ENCODE measurements at regions not wholly inside any gene's neighbourhood (a gene's known extent, or its start where the extent isn't known, plus 50 kb on each side); places are given as distances from the start of the nearest gene placed in this dataset.
A peak's percentile ranks its signal among the peaks of the same experiment; 100 is the strongest.

GRCh38 chr13:86572115-86572514 is 772.9 kb upstream of the SLITRK6 start:
- Histone ChIP-seq H3K36me3 (ENCODE audit: control insufficient read depth in 4 of 4, insufficient read depth in 4 of 4, low read length in 4 of 4) (no peaks in the 10 kb centered on the region), H3K4me1 (ENCODE audit: control insufficient read depth in 5 of 5, insufficient read depth in 5 of 5, low read length in 5 of 5) (no peaks in the 10 kb centered on the region), H3K9me3 (ENCODE audit: control insufficient read depth in 4 of 4, insufficient read depth in 3 of 4, low read length in 3 of 4) (no peaks in the 10 kb centered on the region), H3K27ac (ENCODE audit: low read depth in 1 of 2, low read length in 1 of 2) (no peak overlapping the region), H3K4me3 (no peak overlapping the region), H3K9ac (ENCODE audit: insufficient read depth in 1 of 2, low read length in 2 of 2) (no peak overlapping the region), H3K27me3 (ENCODE audit: control insufficient read depth in 3 of 3, insufficient read depth in 3 of 3, low read length in 2 of 3) (no peaks in the 10 kb centered on the region)
- ATAC-seq (ENCODE audit: insufficient read depth, low FRiP score) (no peak), DNase-seq (no peak)
- no peak for TF ChIP-seq CTCF (IDR thresholded peaks at IDR 0.05; ENCODE audit: control extremely low read depth, extremely low read depth)
- WGBS, 2 donors: 39 to 56% methylated on average over 2 of the region's 2 CpGs

- TF ChIP-seq CTCF (IDR thresholded peaks at IDR 0.05; ENCODE audit: control extremely low read depth, extremely low read depth): no peak
- DNase-seq (peak in 2 of 3 donors; percentile 13 to 15), ATAC-seq (ENCODE audit: insufficient read depth, low FRiP score) (no peak)
- Histone ChIP-seq H3K9me3 (ENCODE audit: control insufficient read depth in 4 of 4, insufficient read depth in 3 of 4, low read length in 3 of 4) (peaks cover 0 to 2% (median 0%) of the 10 kb centered on the region in 4 donors), H3K4me1 (ENCODE audit: control insufficient read depth in 5 of 5, insufficient read depth in 5 of 5, low read length in 5 of 5) (no peaks in the 10 kb centered on the region), H3K9ac (ENCODE audit: insufficient read depth in 1 of 2, low read length in 2 of 2) (no peak overlapping the region), H3K27ac (ENCODE audit: low read depth in 1 of 2, low read length in 1 of 2) (no peak overlapping the region), H3K4me3 (no peak overlapping the region), H3K27me3 (ENCODE audit: control insufficient read depth in 3 of 3, insufficient read depth in 3 of 3, low read length in 2 of 3) (no peaks in the 10 kb centered on the region), H3K36me3 (ENCODE audit: control insufficient read depth in 4 of 4, insufficient read depth in 4 of 4, low read length in 4 of 4) (no peaks in the 10 kb centered on the region)
- WGBS, 2 donors: 77 to 80% methylated on average over 3 of the region's 3 CpGs
Observed at GRCh38 chr13:86579662-86580061, 780.4 kb upstream of the SLITRK6 start.

- no peak overlapping the region for H3K9ac ChIP-seq (ENCODE audit: insufficient read depth in 1 of 2, low read length in 2 of 2)
- no peak for ATAC-seq (ENCODE audit: insufficient read depth, low FRiP score)
- H3K27me3 ChIP-seq (ENCODE audit: control insufficient read depth in 3 of 3, insufficient read depth in 3 of 3, low read length in 2 of 3): no peaks in the 10 kb centered on the region
- WGBS, 2 donors: 97 to 98% methylated on average over 2 of the region's 2 CpGs
- DNase-seq: no peak
- peaks cover 0 to 2% (median 0%) of the 10 kb centered on the region in 4 donors for H3K9me3 ChIP-seq (ENCODE audit: control insufficient read depth in 4 of 4, insufficient read depth in 3 of 4, low read length in 3 of 4)
- peaks cover 0 to 13% (median 0%) of the 10 kb centered on the region in 5 donors for H3K4me1 ChIP-seq (ENCODE audit: control insufficient read depth in 5 of 5, insufficient read depth in 5 of 5, low read length in 5 of 5)
- H3K4me3 ChIP-seq: no peak overlapping the region
- TF ChIP-seq CTCF (IDR thresholded peaks at IDR 0.05; ENCODE audit: control extremely low read depth, extremely low read depth): no peak
- H3K27ac ChIP-seq (ENCODE audit: low read depth in 1 of 2, low read length in 1 of 2): no peak overlapping the region
- no peaks in the 10 kb centered on the region for H3K36me3 ChIP-seq (ENCODE audit: control insufficient read depth in 4 of 4, insufficient read depth in 4 of 4, low read length in 4 of 4)
Observed at GRCh38 chr13:86581706-86582105, 782.5 kb upstream of the SLITRK6 start.

GRCh38 chr13:86584301-86584700 is 785.1 kb upstream of the SLITRK6 start:
- Histone ChIP-seq H3K4me1 (ENCODE audit: control insufficient read depth in 5 of 5, insufficient read depth in 5 of 5, low read length in 5 of 5) (peaks cover 0 to 13% (median 0%) of the 10 kb centered on the region in 5 donors), H3K9me3 (ENCODE audit: control insufficient read depth in 4 of 4, insufficient read depth in 3 of 4, low read length in 3 of 4) (peaks cover 0 to 2% (median 0%) of the 10 kb centered on the region in 4 donors), H3K9ac (ENCODE audit: insufficient read depth in 1 of 2, low read length in 2 of 2) (no peak overlapping the region), H3K27ac (ENCODE audit: low read depth in 1 of 2, low read length in 1 of 2) (no peak overlapping the region), H3K4me3 (no peak overlapping the region), H3K27me3 (ENCODE audit: control insufficient read depth in 3 of 3, insufficient read depth in 3 of 3, low read length in 2 of 3) (no peaks in the 10 kb centered on the region), H3K36me3 (ENCODE audit: control insufficient read depth in 4 of 4, insufficient read depth in 4 of 4, low read length in 4 of 4) (no peaks in the 10 kb centered on the region)
- TF ChIP-seq CTCF (IDR thresholded peaks at IDR 0.05; ENCODE audit: control extremely low read depth, extremely low read depth): no peak
- DNase-seq (no peak), ATAC-seq (ENCODE audit: insufficient read depth, low FRiP score) (no peak)
- WGBS, 2 donors: 88 to 89% methylated on average over 7 of the region's 7 CpGs
